K562 (cell line): ENCODE measurements at regions not wholly inside any gene's neighbourhood (a gene's known extent, or its start where the extent isn't known, plus 50 kb on each side); places are given as distances from the start of the nearest gene placed in this dataset.

Experiments used
- ATAC-seq: fragments of 200-7000 bp; cut with Tn5 transposase; 3 replicates; pipeline ENCODE4 v1.9.1; 2020; ENCODE audit warnings: moderate library complexity
- BruUV-seq: library from RNA; stranded (reverse); fragments of 400-500 nt; replicated peaks from 2 replicates; lab custom pipeline; 2021; lab: Mats Ljungman, UMichigan
- CTCF ChIA-PET: fragments of 300-600 bp; formaldehyde crosslinking; extraction: SDS; loops from one replicate; lab custom pipeline; 2021; ENCODE audit warnings: low intra/inter-chr PET ratio; lab: Yijun Ruan, JAX
- POLR2A ChIA-PET: fragments of 300-600, 350-650 bp; sonication (Branson Sonifier 250); formaldehyde crosslinking; extraction: SDS; loops from one replicate; lab custom pipeline; 2021; ENCODE audit warnings: antibody characterized with exemption, inconsistent platforms; lab: Yijun Ruan, JAX
- DNase-seq, 4 experiments: peaks; one replicate each; pipeline versions ENCODE4 v3.0.0 to v3.0.0-alpha.2; 2011 to 2018; ENCODE audit warnings: low spot score in 3 of 4, mixed read lengths in 3 of 4; ENCODE audit errors: extremely low read depth in 1 of 4
- FAIRE-seq: peaks from 2 replicates; lab custom pipeline; 2011; peaks lifted over from hg19 to GRCh38; lab: Jason Lieb, UNC
- H2AFZ ChIP-seq: 2 replicates; pipeline ENCODE4 v1.6.0; 2011; ENCODE audit warnings: low read depth, low read length, control low read depth, inconsistent platforms
- H3K27ac ChIP-seq: fragments of 200-600 bp; 3 replicates; pipeline ENCODE4 v1.8.0; 2011; ENCODE audit warnings: low read depth, mild to moderate bottlenecking, control low read depth, inconsistent platforms, low read length, moderate library complexity, mixed read lengths; ENCODE audit errors: extremely low read depth
- H3K27me3 ChIP-seq, 2 experiments: fragments of 300-600 bp in 1 of 2; 2 replicates in 1 of 2; 3 replicates in 1 of 2; pipeline versions ENCODE4 v1.6.0 to v1.8.0; 2011; ENCODE audit warnings: inconsistent platforms in 2 of 2, low read length in 2 of 2, mild to moderate bottlenecking in 1 of 2, mixed read lengths in 1 of 2, moderate library complexity in 1 of 2; ENCODE audit not compliant: control insufficient read depth in 2 of 2, insufficient read depth in 2 of 2
- H3K36me3 ChIP-seq: fragments of 300-600 bp; 3 replicates; pipeline ENCODE4 v1.8.0; 2011; ENCODE audit warnings: mild to moderate bottlenecking, low read length, inconsistent platforms; ENCODE audit not compliant: control insufficient read depth, insufficient read depth
- H3K4me1 ChIP-seq, 2 experiments: fragments of 200-600 bp in 1 of 2; replicated peaks in 1 of 2; 2 replicates in 1 of 2; 3 replicates in 1 of 2; pipeline versions ENCODE4 v1.5.1 to v1.8.0; 2011; ENCODE audit warnings: inconsistent platforms in 2 of 2, low read length in 2 of 2, mild to moderate bottlenecking in 1 of 2, mixed read lengths in 1 of 2, moderate library complexity in 1 of 2; ENCODE audit not compliant: control insufficient read depth in 2 of 2, insufficient read depth in 2 of 2
- H3K4me2 ChIP-seq: 2 replicates; pipeline ENCODE4 v1.6.1; 2011; ENCODE audit warnings: low read length, control low read depth, inconsistent platforms, mixed read lengths; ENCODE audit not compliant: insufficient read depth
- H3K4me3 ChIP-seq: fragments of 200-600 bp; sonication (generic), shearing (Covaris generic); 2 replicates; pipeline ENCODE4 v1.5.1; 2016; ENCODE audit warnings: control low read depth, inconsistent platforms
- H3K79me2 ChIP-seq: fragments of 200-600 bp; 3 replicates; pipeline ENCODE4 v1.8.0; 2011; ENCODE audit warnings: low read length, inconsistent platforms; ENCODE audit not compliant: control insufficient read depth, insufficient read depth
- H3K9ac ChIP-seq, 2 experiments: 2 replicates each; pipeline versions ENCODE4 v1.6.0 to v1.6.1; 2011; ENCODE audit warnings: low read depth in 2 of 2, low read length in 2 of 2, control low read depth in 1 of 2, inconsistent platforms in 1 of 2, mild to moderate bottlenecking in 1 of 2, mixed read lengths in 1 of 2; ENCODE audit not compliant: insufficient read depth in 1 of 2
- H3K9me1 ChIP-seq: one replicate; pipeline ENCODE4 v1.6.0; 2011; ENCODE audit warnings: inconsistent platforms, mild to moderate bottlenecking, low read length, moderate library complexity; ENCODE audit not compliant: control insufficient read depth, insufficient read depth
- H3K9me3 ChIP-seq: replicated peaks from 2 replicates; pipeline ENCODE4 v1.5.1; 2011; ENCODE audit warnings: low read depth, low read length, inconsistent platforms; ENCODE audit not compliant: control insufficient read depth, insufficient read depth
- H4K20me1 ChIP-seq: replicated peaks from 2 replicates; pipeline ENCODE4 v1.6.1; 2011; ENCODE audit warnings: low read length, inconsistent platforms, mixed read lengths; ENCODE audit not compliant: control insufficient read depth, insufficient read depth
- HES1 ChIP-seq: fragments of 450-650 bp; IDR thresholded peaks from 2 replicates; pipeline ENCODE4 v1.6.1; 2016; ENCODE audit warnings: low read depth, mild to moderate bottlenecking, moderate library complexity
- HMGXB4 ChIP-seq: sonication (generic); formaldehyde crosslinking; IDR thresholded peaks from 2 replicates; pipeline ENCODE4 v1.8.1; 2023; ENCODE audit warnings: mild to moderate bottlenecking, missing genetic modification reagents
- NCOA6 ChIP-seq: fragments of 450-650 bp; IDR thresholded peaks from 2 replicates; pipeline ENCODE4 v1.6.1; 2017; ENCODE audit warnings: mild to moderate bottlenecking
- SMARCA4 ChIP-seq: fragments of 450-650 bp; IDR thresholded peaks from 2 replicates; pipeline ENCODE4 v1.6.1; 2016
- SREBF2 ChIP-seq: sonication (generic); formaldehyde crosslinking; IDR thresholded peaks from 2 replicates; pipeline ENCODE4 v1.4.0; 2020; ENCODE audit warnings: mild to moderate bottlenecking, missing genetic modification reagents
- THRA ChIP-seq: fragments of 450-650 bp; IDR thresholded peaks from 2 replicates; pipeline ENCODE4 v1.6.1; 2017; ENCODE audit warnings: mild to moderate bottlenecking, moderate library complexity
- ZNF398 ChIP-seq: fragments of 250-450 bp; sonication (Bioruptor Pico); IDR thresholded peaks from 2 replicates; pipeline ENCODE4 v1.8.0; 2021; ENCODE audit warnings: moderate library complexity, mild to moderate bottlenecking, inconsistent platforms
- ZNF444 ChIP-seq: fragments of 250-450 bp; sonication (Bioruptor Pico); IDR thresholded peaks from 2 replicates; pipeline ENCODE4 v1.4.0; 2020; ENCODE audit warnings: mild to moderate bottlenecking, moderate library complexity
- WGBS: fragments of 100-300 bp; shearing (Covaris generic); methylation state at CpG from one replicate; pipeline ENCODE4 v1.1.6; 2016; ENCODE audit warnings: low coverage, mixed read lengths; ENCODE audit not compliant: insufficient coverage; ENCODE audit errors: missing lambda C conversion rate; 5-methylcytosine and 5-hydroxymethylcytosine counted together
- in situ Hi-C: fragments of 300-500 bp; cut with MboI; formaldehyde crosslinking; loops from 4 replicates; pipeline ENCODE4 v1.15.0; 2018; ENCODE audit warnings: inconsistent platforms, mixed read lengths
- intact Hi-C: fragments of 100-400 bp; cut with micrococcal nuclease; formaldehyde crosslinking; loops from 2 replicates; pipeline ENCODE4 v1.14.2; 2022

- intact Hi-C loops (no loop called here), in situ Hi-C loops (no loop called here)
- BruUV-seq, result no TSS peak
- H2AFZ ChIP-seq, result no peak overlapping the region
- CTCF ChIA-PET, result no interaction called here
- H4K20me1 ChIP-seq, result no peaks in the 10 kb centered on the region
- WGBS, result no CpG with 5 or more reads among the region's 3 CpGs
- H3K9me3 ChIP-seq, result no peaks in the 10 kb centered on the region
- no peak for ATAC-seq
- H3K4me3 ChIP-seq, result no peak overlapping the region
- POLR2A ChIA-PET, result no interaction called here
- H3K4me1 ChIP-seq, result no peaks in the 10 kb centered on the region
- no peak for DNase-seq
- H3K27me3 ChIP-seq, result no peaks in the 10 kb centered on the region
- FAIRE-seq, result no peak
- no peaks in the 10 kb centered on the region for H3K79me2 ChIP-seq
- H3K9me1 ChIP-seq, result no peaks in the 10 kb centered on the region
- no peak overlapping the region for H3K9ac ChIP-seq
- no peak overlapping the region for H3K4me2 ChIP-seq
- no peak overlapping the region for H3K27ac ChIP-seq
- no peaks in the 10 kb centered on the region for H3K36me3 ChIP-seq
- TF ChIP-seq HMGXB4 (CRISPR knock-in tag) (no peak), NCOA6 (no peak), ZNF398 (CRISPR knock-in tag) (no peak), HES1 (no peak), THRA (no peak), ZNF444 (no peak), SMARCA4 (no peak), SREBF2 (CRISPR knock-in tag) (no peak)
Observed at GRCh38 chr3:103056542-103056941, 621.7 kb downstream of the ZPLD1 start.
